LNCaP clone FGC (cell line): ENCODE measurements at regions not wholly inside any gene's neighbourhood (a gene's known extent, or its start where the extent isn't known, plus 50 kb on each side); places are given as distances from the start of the nearest gene placed in this dataset.

Experiments
- DNase-seq: peaks from one replicate; pipeline ENCODE4 v3.0.0-alpha.2; 2011; ENCODE audit warnings: low read depth
- H3K4me3 ChIP-seq: 2 replicates; pipeline ENCODE4 v1.5.1; 2011; ENCODE audit warnings: mild to moderate bottlenecking, low read depth, low read length, control low read depth
- CTCF ChIP-seq: IDR thresholded peaks from 2 replicates; pipeline ENCODE4 v1.5.1; 2012; ENCODE audit warnings: mild to moderate bottlenecking; ENCODE audit not compliant: control insufficient read depth, insufficient read depth; ENCODE audit errors: extremely low read depth

GRCh38 chr2:733001-733400, 55.8 kb upstream of the TMEM18 start:
- TF ChIP-seq CTCF, result no peak
- no peak for DNase-seq
- no peak overlapping the region for H3K4me3 ChIP-seq

GRCh38 chr2:731711-732110, 54.5 kb upstream of the TMEM18 start:
- no peak for TF ChIP-seq CTCF
- no peak overlapping the region for H3K4me3 ChIP-seq
- no peak for DNase-seq

- no peak for DNase-seq
- H3K4me3 ChIP-seq, result no peak overlapping the region
- no peak for TF ChIP-seq CTCF
Measured at GRCh38 chr2:729376-729861, 52.2 kb upstream of the TMEM18 start.

GRCh38 chr2:728165-728564, 51.0 kb upstream of the TMEM18 start:
- DNase-seq, result no peak
- TF ChIP-seq CTCF, result no peak
- H3K4me3 ChIP-seq, result no peak overlapping the region

- no peak overlapping the region for H3K4me3 ChIP-seq
- no peak for DNase-seq
- no peak for TF ChIP-seq CTCF
Measured at GRCh38 chr2:727071-727470, 49.9 kb upstream of the TMEM18 start.
